ENCODE measurements at regions not wholly inside any gene's neighbourhood (a gene's known extent, or its start where the extent isn't known, plus 50 kb on each side); places are given as distances from the start of the nearest gene placed in this dataset.
"Not testable (repeated sequence)": the region's sequence is repeated elsewhere in the genome, so short reads cannot be mapped to it uniquely, and the experiment has no call there.

DNA sequence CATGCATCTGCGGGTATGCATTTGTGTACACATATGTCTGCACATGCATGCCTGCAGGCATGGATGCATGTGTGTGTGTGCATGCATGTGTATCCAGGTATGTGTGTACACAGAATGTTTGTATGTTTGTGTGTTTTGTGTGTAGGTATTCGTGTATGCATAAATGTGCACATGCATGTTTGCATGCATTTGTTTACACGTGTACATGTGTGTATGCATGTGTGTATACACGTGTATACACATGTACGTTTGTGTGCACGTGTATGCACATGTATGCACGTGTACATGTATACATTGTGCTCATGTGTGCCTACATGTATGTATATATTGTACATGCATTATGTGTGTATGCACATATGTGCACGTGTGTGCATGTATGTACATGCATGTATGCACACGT, 171.4 kb upstream of the ZNF322 start:
- H3K27ac Mint-ChIP-seq (ENCODE audit: unreplicated experiment); H3K4me3 Mint-ChIP-seq (ENCODE audit: unreplicated experiment); H4K20me1 ChIP-seq (ENCODE audit: insufficient read depth, low read length); H3K4me1 ChIP-seq (ENCODE audit: insufficient read depth, low read length); H3K27me3 Mint-ChIP-seq (ENCODE audit: low read depth, unreplicated experiment); H3K27me3 ChIP-seq (ENCODE audit: insufficient read depth, low read length); H3K27ac ChIP-seq (ENCODE audit: low read depth, low read length); H3K36me3 ChIP-seq (ENCODE audit: insufficient read depth, low read length); H3K9ac ChIP-seq (ENCODE audit: low read length); H3K4me1 Mint-ChIP-seq (ENCODE audit: low read depth, unreplicated experiment); H3K9me3 Mint-ChIP-seq (ENCODE audit: unreplicated experiment); H3K36me3 Mint-ChIP-seq (ENCODE audit: low read depth, unreplicated experiment); FAIRE-seq; DNase-seq (ENCODE audit: low read depth); H3K4me2 ChIP-seq (ENCODE audit: low read length); H3K4me3 ChIP-seq (ENCODE audit: insufficient read depth, low read depth, low read length); H3K9me3 ChIP-seq (ENCODE audit: insufficient read depth, low read depth, low read length); H3K79me2 ChIP-seq (ENCODE audit: insufficient read depth, low read length); H2AFZ ChIP-seq (ENCODE audit: low read depth, low read length): not testable (repeated sequence)

DNA sequence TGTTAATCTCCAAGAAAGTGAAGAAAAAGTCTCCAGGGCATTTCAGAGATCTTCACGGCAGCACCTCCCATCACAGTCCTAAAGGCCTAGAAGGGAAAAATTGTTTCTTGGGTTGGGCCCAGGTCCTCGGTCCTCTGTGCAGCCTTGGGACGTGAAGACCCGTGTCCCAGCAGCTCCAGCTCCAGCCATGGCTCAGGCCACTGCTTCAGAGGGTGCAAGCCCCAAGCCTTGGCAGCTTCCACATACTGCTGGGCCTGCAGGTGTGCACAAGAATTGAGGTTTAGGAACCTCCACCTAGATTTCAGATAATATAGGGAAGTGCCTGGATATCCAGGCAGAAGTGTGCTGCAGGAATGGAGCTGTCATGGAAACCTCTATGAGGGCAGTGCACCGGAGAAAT, 176.2 kb upstream of the ZNF322 start:
- H3K27me3 ChIP-seq (ENCODE audit: insufficient read depth, low read length); H3K9me3 Mint-ChIP-seq (ENCODE audit: unreplicated experiment); H3K9ac ChIP-seq (ENCODE audit: low read length); H2AFZ ChIP-seq (ENCODE audit: low read depth, low read length); H3K4me1 ChIP-seq (ENCODE audit: insufficient read depth, low read length); H3K36me3 Mint-ChIP-seq (ENCODE audit: low read depth, unreplicated experiment); H3K4me2 ChIP-seq (ENCODE audit: low read length); H3K4me3 ChIP-seq (ENCODE audit: insufficient read depth, low read depth, low read length); DNase-seq (ENCODE audit: low read depth); H3K4me3 Mint-ChIP-seq (ENCODE audit: unreplicated experiment); H3K36me3 ChIP-seq (ENCODE audit: insufficient read depth, low read length); H3K4me1 Mint-ChIP-seq (ENCODE audit: low read depth, unreplicated experiment); H4K20me1 ChIP-seq (ENCODE audit: insufficient read depth, low read length); H3K27ac ChIP-seq (ENCODE audit: low read depth, low read length); H3K79me2 ChIP-seq (ENCODE audit: insufficient read depth, low read length); H3K9me3 ChIP-seq (ENCODE audit: insufficient read depth, low read depth, low read length); H3K27me3 Mint-ChIP-seq (ENCODE audit: low read depth, unreplicated experiment); FAIRE-seq; H3K27ac Mint-ChIP-seq (ENCODE audit: unreplicated experiment): not testable (repeated sequence)

DNA sequence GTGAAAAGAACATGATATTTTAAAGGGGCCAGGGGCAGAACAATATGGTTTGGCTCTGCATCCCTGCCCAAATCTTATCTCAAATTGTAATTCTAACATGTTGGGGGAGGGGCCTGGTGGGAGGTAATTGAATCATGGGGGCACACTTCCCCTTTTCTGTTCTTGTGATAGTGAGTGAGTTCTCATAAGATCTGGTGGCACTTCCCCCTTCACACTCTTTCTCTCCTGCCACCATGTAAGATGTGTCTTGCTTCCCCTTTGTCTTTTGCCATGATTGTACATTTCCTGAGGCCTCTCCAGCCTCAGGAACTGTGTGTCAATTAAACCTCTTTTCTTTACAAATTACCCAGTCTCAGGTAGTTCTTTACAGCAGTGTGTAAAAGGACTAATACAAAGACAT, 177.1 kb upstream of the ZNF322 start:
- not testable (repeated sequence) for H3K27ac ChIP-seq (ENCODE audit: low read depth, low read length); H3K9ac ChIP-seq (ENCODE audit: low read length); H3K36me3 Mint-ChIP-seq (ENCODE audit: low read depth, unreplicated experiment); H3K4me1 Mint-ChIP-seq (ENCODE audit: low read depth, unreplicated experiment); H3K27me3 ChIP-seq (ENCODE audit: insufficient read depth, low read length); H3K79me2 ChIP-seq (ENCODE audit: insufficient read depth, low read length); H2AFZ ChIP-seq (ENCODE audit: low read depth, low read length); H3K4me3 Mint-ChIP-seq (ENCODE audit: unreplicated experiment); H3K4me3 ChIP-seq (ENCODE audit: insufficient read depth, low read depth, low read length); H3K27ac Mint-ChIP-seq (ENCODE audit: unreplicated experiment); H3K9me3 ChIP-seq (ENCODE audit: insufficient read depth, low read depth, low read length); H3K27me3 Mint-ChIP-seq (ENCODE audit: low read depth, unreplicated experiment); DNase-seq (ENCODE audit: low read depth); FAIRE-seq; H3K36me3 ChIP-seq (ENCODE audit: insufficient read depth, low read length); H4K20me1 ChIP-seq (ENCODE audit: insufficient read depth, low read length); H3K9me3 Mint-ChIP-seq (ENCODE audit: unreplicated experiment); H3K4me2 ChIP-seq (ENCODE audit: low read length); H3K4me1 ChIP-seq (ENCODE audit: insufficient read depth, low read length)

DNA sequence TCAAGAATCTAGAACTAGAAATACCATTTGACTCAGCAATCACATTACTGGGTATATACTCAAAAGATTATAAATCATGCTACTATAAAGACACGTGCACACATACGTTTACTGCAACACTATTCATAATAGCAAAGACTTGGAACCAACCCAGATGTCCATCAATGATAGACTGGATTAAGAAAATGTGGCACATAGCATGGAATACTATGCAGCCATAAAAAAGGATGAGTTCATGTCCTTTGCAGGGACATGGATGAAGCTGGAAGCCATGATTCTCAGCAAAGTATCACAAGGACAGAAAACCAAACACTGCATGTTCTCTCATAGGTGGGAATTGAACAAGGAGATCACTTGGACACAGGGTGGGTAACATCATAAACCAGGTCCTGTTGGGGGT, 185.3 kb upstream of the ZNF322 start:
- H3K4me3 Mint-ChIP-seq (ENCODE audit: unreplicated experiment); H3K4me1 Mint-ChIP-seq (ENCODE audit: low read depth, unreplicated experiment); H4K20me1 ChIP-seq (ENCODE audit: insufficient read depth, low read length); H3K9me3 Mint-ChIP-seq (ENCODE audit: unreplicated experiment); FAIRE-seq; H3K27ac Mint-ChIP-seq (ENCODE audit: unreplicated experiment); DNase-seq (ENCODE audit: low read depth); H3K27me3 ChIP-seq (ENCODE audit: insufficient read depth, low read length); H3K9me3 ChIP-seq (ENCODE audit: insufficient read depth, low read depth, low read length); H3K27ac ChIP-seq (ENCODE audit: low read depth, low read length); H3K9ac ChIP-seq (ENCODE audit: low read length); H3K4me1 ChIP-seq (ENCODE audit: insufficient read depth, low read length); H3K36me3 ChIP-seq (ENCODE audit: insufficient read depth, low read length); H3K4me2 ChIP-seq (ENCODE audit: low read length); H3K79me2 ChIP-seq (ENCODE audit: insufficient read depth, low read length); H2AFZ ChIP-seq (ENCODE audit: low read depth, low read length); H3K27me3 Mint-ChIP-seq (ENCODE audit: low read depth, unreplicated experiment); H3K4me3 ChIP-seq (ENCODE audit: insufficient read depth, low read depth, low read length); H3K36me3 Mint-ChIP-seq (ENCODE audit: low read depth, unreplicated experiment): not testable (repeated sequence)

DNA sequence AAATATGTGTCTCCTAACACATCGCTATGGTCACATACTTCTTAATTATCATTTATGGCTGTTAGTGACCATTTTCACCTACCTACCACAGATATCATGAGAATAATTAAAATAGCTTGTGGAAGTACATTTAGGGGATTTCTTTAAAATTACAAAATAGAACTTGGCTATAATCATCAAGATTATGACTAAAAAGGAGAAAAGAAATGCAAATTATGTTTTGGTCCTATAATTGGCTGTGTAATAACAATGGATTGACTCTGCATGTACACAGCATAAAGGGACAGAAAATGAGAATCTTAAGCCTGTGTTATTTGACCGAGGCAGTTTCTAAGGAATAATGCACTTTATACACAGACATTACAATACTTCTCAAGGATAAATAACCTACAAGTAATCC, 197.7 kb upstream of the ZNF322 start:
- H3K9me3 ChIP-seq (ENCODE audit: insufficient read depth, low read depth, low read length); H3K27me3 ChIP-seq (ENCODE audit: insufficient read depth, low read length); H3K4me1 Mint-ChIP-seq (ENCODE audit: low read depth, unreplicated experiment); H3K4me2 ChIP-seq (ENCODE audit: low read length); H3K4me3 Mint-ChIP-seq (ENCODE audit: unreplicated experiment); H4K20me1 ChIP-seq (ENCODE audit: insufficient read depth, low read length); H3K4me1 ChIP-seq (ENCODE audit: insufficient read depth, low read length); H3K9me3 Mint-ChIP-seq (ENCODE audit: unreplicated experiment); DNase-seq (ENCODE audit: low read depth); H3K36me3 Mint-ChIP-seq (ENCODE audit: low read depth, unreplicated experiment); H3K27ac ChIP-seq (ENCODE audit: low read depth, low read length); H3K27me3 Mint-ChIP-seq (ENCODE audit: low read depth, unreplicated experiment); H3K79me2 ChIP-seq (ENCODE audit: insufficient read depth, low read length); H3K4me3 ChIP-seq (ENCODE audit: insufficient read depth, low read depth, low read length); H3K9ac ChIP-seq (ENCODE audit: low read length); FAIRE-seq; H2AFZ ChIP-seq (ENCODE audit: low read depth, low read length); H3K36me3 ChIP-seq (ENCODE audit: insufficient read depth, low read length); H3K27ac Mint-ChIP-seq (ENCODE audit: unreplicated experiment): not testable (repeated sequence)

DNA sequence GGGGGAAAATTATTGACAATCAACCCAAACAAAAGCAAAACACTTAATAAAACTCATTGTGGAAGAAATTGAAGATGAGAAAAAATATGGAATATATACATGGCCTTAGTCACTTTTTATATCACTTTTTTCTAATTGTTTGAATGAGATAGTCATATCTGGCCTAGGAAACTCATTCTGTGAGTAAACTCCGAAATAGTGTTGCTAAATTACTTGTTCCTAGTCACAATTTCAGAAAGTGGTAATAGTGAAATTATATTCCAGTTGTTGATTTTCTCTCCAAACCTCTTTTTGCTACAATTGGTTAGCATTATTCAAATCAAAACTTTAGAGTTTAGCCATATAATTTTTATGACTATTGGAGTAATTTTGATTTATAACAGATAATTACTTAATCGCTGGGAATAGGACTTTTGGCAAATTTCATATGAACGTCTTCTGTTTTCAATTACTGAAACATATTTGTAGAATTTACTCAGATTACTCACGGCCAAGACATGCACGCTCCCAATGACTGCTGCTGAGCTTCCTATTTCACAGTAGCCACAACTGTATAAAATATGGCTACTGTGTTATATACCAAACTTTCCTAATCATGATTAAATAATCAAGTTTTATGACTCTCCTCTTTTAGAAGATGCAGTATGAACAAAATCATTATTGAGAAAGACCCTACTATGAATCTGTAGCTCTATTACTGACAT, 199.7 kb upstream of the ZNF322 start:
- H3K4me3 Mint-ChIP-seq (ENCODE audit: unreplicated experiment); H3K79me2 ChIP-seq (ENCODE audit: insufficient read depth, low read length); H3K9me3 Mint-ChIP-seq (ENCODE audit: unreplicated experiment); H3K4me1 Mint-ChIP-seq (ENCODE audit: low read depth, unreplicated experiment); H2AFZ ChIP-seq (ENCODE audit: low read depth, low read length); H3K36me3 Mint-ChIP-seq (ENCODE audit: low read depth, unreplicated experiment); H3K27me3 Mint-ChIP-seq (ENCODE audit: low read depth, unreplicated experiment); H3K36me3 ChIP-seq (ENCODE audit: insufficient read depth, low read length); H3K9me3 ChIP-seq (ENCODE audit: insufficient read depth, low read depth, low read length); FAIRE-seq; H3K4me1 ChIP-seq (ENCODE audit: insufficient read depth, low read length); H3K27me3 ChIP-seq (ENCODE audit: insufficient read depth, low read length); H3K27ac Mint-ChIP-seq (ENCODE audit: unreplicated experiment); H3K4me2 ChIP-seq (ENCODE audit: low read length); H3K27ac ChIP-seq (ENCODE audit: low read depth, low read length); DNase-seq (ENCODE audit: low read depth); H3K9ac ChIP-seq (ENCODE audit: low read length); H4K20me1 ChIP-seq (ENCODE audit: insufficient read depth, low read length); H3K4me3 ChIP-seq (ENCODE audit: insufficient read depth, low read depth, low read length): not testable (repeated sequence)

Measured in astrocyte (in vitro differentiated cells and primary cell).